GM12873 (cell line): ENCODE measurements at regions not wholly inside any gene's neighbourhood (a gene's known extent, or its start where the extent isn't known, plus 50 kb on each side); places are given as distances from the start of the nearest gene placed in this dataset.

Experiments used
- TF ChIP-seq, protein P1 (sequence below): IDR thresholded peaks from 2 replicates; pipeline ENCODE4 v1.5.1; 2012; ENCODE audit warnings: low read depth, mild to moderate bottlenecking, moderate library complexity, low read length, control low read depth; ENCODE audit not compliant: insufficient read depth; ENCODE audit errors: missing control alignments

DNA sequence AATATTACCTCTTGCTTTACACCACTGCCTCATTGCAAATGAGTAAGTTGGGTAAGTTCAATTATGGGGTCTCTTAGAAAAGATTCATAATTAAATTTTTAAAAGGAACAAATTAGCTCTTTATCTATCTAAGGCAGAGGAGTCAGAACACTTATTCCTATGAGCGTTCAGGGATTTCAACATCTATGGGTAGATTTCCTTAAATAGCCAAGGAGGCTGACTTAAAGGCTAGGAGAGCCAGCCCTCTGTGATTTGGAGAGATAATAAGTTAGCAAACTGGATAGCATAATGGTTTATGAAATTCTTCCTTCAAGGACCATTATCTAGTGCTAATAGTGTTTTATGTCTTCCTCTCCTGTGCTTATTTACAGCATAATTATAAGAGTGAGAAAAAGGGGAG, 387.7 kb downstream of the STK39 start:
- TF ChIP-seq, protein P1, sequence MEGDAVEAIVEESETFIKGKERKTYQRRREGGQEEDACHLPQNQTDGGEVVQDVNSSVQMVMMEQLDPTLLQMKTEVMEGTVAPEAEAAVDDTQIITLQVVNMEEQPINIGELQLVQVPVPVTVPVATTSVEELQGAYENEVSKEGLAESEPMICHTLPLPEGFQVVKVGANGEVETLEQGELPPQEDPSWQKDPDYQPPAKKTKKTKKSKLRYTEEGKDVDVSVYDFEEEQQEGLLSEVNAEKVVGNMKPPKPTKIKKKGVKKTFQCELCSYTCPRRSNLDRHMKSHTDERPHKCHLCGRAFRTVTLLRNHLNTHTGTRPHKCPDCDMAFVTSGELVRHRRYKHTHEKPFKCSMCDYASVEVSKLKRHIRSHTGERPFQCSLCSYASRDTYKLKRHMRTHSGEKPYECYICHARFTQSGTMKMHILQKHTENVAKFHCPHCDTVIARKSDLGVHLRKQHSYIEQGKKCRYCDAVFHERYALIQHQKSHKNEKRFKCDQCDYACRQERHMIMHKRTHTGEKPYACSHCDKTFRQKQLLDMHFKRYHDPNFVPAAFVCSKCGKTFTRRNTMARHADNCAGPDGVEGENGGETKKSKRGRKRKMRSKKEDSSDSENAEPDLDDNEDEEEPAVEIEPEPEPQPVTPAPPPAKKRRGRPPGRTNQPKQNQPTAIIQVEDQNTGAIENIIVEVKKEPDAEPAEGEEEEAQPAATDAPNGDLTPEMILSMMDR: no peak

DNA sequence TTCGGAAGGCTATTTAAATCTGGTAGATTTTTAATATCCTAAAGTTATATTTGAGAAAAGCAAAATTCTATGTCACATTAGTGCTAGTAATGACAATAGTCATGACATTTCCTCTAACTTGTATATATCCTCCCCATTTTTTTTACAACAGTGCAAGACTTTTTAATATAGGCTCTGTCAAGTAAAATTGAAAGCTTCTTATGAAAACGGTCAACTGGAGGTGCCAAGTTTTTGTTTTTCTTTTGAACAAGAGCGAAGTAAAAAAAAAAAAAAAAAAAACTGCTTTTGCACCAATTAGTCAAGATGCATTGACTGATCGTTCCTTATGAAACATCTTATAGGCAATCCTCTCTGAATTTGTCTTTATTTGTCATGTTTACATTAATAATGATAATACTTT, 389.3 kb downstream of the STK39 start:
- TF ChIP-seq, protein P1: no peak

DNA sequence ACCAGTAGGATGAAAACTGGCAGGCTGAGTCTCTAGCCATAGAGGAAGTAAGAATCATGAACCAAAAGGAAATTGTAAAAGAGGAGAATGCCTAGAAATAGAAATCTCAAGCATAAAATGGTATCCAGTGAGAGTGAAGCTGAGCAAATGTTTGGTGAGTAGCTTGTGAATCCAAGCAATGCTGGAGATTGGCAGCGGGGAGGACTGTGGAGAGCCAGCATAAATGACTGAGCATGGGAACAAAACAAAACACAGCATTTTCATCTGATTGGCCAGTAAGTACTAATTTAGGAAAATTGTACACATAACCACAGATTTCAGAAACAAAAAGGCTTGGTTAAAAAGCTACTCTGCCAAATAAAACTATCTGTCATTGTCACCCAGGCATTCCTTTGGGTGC, 390.0 kb downstream of the STK39 start:
- TF ChIP-seq, protein P1: no peak

DNA sequence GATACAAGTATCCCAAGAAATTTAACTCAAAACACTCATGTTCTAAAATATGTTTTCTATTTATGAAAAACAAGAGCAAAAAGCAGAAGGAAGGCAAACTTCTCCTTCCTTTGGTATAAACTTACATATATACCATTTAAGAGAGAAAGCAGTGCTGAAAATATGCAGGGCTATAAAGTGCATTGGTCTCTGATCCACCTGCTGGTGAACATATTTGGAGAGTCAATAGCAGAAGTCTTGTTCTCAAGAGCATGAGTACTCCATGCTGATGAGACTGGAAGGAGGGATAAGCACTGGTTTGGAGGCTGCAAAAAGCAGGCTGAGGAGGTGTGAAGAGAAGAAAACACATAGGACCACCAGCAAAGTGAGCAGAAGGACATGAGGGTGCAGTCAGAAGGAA, 391.2 kb downstream of the STK39 start:
- TF ChIP-seq, protein P1: no peak

DNA sequence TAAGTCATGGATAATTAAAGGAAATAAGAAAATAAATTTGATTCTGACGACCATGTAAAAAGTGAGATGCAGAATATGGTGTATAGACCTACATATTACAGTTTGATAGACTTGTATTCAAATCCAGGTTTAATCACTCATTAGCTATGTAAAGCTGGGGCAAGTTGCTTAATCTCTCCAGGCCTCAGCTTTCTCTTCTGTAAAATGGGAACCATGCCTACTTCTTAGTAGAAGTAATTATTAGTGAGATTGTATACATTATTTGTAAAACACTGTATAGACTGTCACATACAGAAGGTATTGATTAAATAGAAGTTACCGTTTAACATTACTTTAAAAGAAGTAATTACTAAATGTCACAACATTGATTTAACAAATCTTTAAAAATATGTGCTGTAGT, 392.2 kb downstream of the STK39 start:
- TF ChIP-seq, protein P1: no peak

DNA sequence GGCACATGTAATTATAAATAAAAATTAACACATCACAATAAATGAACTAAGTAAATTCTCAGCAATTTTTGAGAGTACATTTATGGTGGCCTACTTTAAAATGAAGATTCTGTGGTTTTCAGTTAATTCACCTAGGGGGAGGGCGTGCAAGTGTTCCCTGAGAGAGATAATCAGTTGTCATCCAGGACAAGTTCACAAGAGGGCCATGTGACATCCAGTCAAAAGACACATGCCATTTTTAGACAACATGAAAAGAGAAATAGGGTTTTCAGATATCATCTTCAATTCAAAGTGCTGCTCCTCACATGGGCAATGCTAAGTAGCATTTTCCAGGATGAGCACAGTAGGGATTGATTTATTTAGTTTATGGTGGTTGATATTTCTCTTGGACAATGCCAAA, 393.7 kb downstream of the STK39 start:
- TF ChIP-seq, protein P1: no peak

DNA sequence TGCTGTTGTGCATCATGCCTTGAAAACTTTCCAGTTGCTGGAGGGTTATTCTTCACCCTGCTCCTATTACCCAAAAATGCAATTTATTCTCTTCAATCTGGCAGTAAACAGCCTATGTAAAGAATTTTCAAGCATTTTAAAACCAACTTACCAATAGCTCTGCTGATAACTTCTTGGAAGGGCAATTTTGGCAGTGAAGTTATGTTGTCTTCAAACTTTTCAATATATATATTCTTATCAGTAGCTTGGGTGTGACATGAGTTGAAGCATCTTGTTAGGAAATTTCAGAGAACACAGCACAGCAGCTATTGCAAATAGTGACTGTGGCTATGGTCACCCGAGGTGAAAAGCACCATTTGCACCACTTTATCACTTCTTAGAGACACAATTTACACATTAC, 395.5 kb downstream of the STK39 start:
- TF ChIP-seq, protein P1: no peak
